PC-3 (cell line): ENCODE measurements at regions not wholly inside any gene's neighbourhood (a gene's known extent, or its start where the extent isn't known, plus 50 kb on each side); places are given as distances from the start of the nearest gene placed in this dataset.

ENCODE experiments used
- CTCF ChIP-seq: fragments of 300-600 bp; sonication (generic); conservative IDR thresholded peaks from 2 replicates; pipeline ENCODE4 v1.5.1; 2017; ENCODE audit warnings: antibody characterized with exemption, low read depth, mild to moderate bottlenecking, low read length
- EZH2 ChIP-seq: fragments of 300-600 bp; sonication (generic); IDR thresholded peaks from one replicate; pipeline ENCODE4 v1.6.1; 2017; ENCODE audit warnings: antibody characterized with exemption, mild to moderate bottlenecking, low read length; ENCODE audit not compliant: unreplicated experiment

DNA sequence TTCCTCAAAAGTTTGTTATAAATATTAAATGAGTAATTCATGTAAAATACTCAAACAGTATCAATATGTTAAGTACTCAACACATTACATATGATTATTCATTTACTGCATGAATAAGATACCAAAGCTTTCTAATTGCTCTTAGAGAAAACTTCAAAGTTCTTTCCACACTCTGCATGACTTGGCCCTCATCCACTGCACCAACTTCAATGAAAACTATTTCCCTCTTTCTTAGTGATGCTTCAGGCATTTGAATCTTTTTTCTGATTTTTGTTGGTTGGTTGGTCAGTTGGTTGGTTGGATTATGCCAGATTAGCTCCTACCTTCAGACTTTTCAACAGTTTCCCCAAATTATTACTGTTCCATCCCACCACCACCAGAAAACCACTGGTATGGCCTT lies 314.7 kb upstream of the RGMB start:
- TF ChIP-seq EZH2 (no peak), CTCF (no peak)
